HFF-Myc (cell line): ENCODE measurements at regions not wholly inside any gene's neighbourhood (a gene's known extent, or its start where the extent isn't known, plus 50 kb on each side); places are given as distances from the start of the nearest gene placed in this dataset.

ENCODE experiments used
- DNase-seq: peaks from one replicate; pipeline ENCODE4 v3.0.0-alpha.2; 2011; ENCODE audit warnings: low read depth; ENCODE audit errors: extremely low read depth
- H3K4me3 ChIP-seq: replicated peaks from 2 replicates; pipeline ENCODE4 v1.5.1; 2011; ENCODE audit warnings: low read depth, mild to moderate bottlenecking, control low read depth, low read length
- TF ChIP-seq, protein P1 (sequence below): IDR thresholded peaks from 2 replicates; pipeline ENCODE4 v1.5.1; 2012; ENCODE audit warnings: mild to moderate bottlenecking, low read depth, low read length, control low read depth; ENCODE audit errors: missing control alignments

DNA sequence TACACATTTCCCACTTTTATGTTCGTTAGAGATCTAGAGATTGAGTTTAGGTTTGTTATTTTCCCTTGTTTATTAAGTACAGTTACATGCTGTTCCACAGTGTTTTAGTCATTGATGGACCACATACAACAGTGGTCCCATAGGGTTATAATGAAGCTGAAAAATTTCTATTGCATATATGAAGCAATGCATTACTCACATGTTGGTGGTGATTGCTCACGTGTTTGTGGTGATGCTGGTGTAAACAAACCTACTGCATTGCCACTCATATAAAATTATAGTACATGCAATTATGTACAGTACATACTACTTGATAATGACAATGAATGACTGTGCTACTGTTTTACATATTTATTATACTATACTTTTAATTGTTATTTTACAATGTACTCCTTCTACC lies 51.0 kb upstream of the NXPH2 start:
- DNase-seq = no peak
- H3K4me3 ChIP-seq = no peak overlapping the region
- TF ChIP-seq, protein P1, sequence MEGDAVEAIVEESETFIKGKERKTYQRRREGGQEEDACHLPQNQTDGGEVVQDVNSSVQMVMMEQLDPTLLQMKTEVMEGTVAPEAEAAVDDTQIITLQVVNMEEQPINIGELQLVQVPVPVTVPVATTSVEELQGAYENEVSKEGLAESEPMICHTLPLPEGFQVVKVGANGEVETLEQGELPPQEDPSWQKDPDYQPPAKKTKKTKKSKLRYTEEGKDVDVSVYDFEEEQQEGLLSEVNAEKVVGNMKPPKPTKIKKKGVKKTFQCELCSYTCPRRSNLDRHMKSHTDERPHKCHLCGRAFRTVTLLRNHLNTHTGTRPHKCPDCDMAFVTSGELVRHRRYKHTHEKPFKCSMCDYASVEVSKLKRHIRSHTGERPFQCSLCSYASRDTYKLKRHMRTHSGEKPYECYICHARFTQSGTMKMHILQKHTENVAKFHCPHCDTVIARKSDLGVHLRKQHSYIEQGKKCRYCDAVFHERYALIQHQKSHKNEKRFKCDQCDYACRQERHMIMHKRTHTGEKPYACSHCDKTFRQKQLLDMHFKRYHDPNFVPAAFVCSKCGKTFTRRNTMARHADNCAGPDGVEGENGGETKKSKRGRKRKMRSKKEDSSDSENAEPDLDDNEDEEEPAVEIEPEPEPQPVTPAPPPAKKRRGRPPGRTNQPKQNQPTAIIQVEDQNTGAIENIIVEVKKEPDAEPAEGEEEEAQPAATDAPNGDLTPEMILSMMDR = no peak

DNA sequence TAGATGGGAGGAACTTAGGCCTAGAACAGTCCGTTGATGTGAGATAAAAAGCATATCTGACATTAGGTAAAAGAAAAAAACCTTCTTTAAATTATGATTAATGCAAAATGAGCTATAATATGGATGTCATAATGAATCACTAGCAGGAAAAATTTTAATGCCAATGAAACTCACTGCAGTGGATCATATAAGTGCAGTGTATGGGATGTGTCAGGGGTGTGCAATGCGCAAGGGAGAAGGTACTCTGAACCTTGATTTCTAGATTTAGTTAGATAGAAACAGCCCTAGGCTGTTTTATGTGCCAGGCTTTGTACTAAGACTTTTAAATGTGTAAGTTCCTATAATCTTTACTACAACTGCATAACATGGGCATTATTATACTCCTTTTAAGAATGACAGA lies 50.4 kb upstream of the NXPH2 start:
- H3K4me3 ChIP-seq = no peak overlapping the region
- no peak for DNase-seq
- TF ChIP-seq, protein P1 = no peak
